SK-N-SH treated with all-trans-retinoic acid at 6 μM for 48 hours (cell line): ENCODE measurements at regions not wholly inside any gene's neighbourhood (a gene's known extent, or its start where the extent isn't known, plus 50 kb on each side); places are given as distances from the start of the nearest gene placed in this dataset.

Source experiments
- ATAC-seq: fragments of 200-7000 bp; cut with Tn5 transposase; 3 replicates; pipeline ENCODE4 v1.9.1; 2020; ENCODE audit warnings: mild to moderate bottlenecking, moderate library complexity
- ARNTL ChIP-seq: fragments of 450-650 bp; formaldehyde crosslinking; IDR thresholded peaks from 2 replicates; pipeline ENCODE4 v1.5.0; 2020; ENCODE audit warnings: low read depth, mild to moderate bottlenecking, moderate library complexity, borderline replicate concordance
- BACH2 ChIP-seq: fragments of 250-450 bp; sonication (Bioruptor Pico); IDR thresholded peaks from 2 replicates; pipeline ENCODE4 v1.9.0; 2021; ENCODE audit warnings: mild to moderate bottlenecking, borderline replicate concordance
- CREB5 ChIP-seq: fragments of 250-450 bp; sonication (Bioruptor Pico); IDR thresholded peaks from 2 replicates; pipeline ENCODE4 v1.5.1; 2020; ENCODE audit warnings: low read depth, mild to moderate bottlenecking, moderate library complexity
- CSDC2 ChIP-seq: fragments of 250-450 bp; sonication (Bioruptor Pico); IDR thresholded peaks from 2 replicates; pipeline ENCODE4 v1.5.0; 2020; ENCODE audit warnings: mild to moderate bottlenecking, moderate library complexity
- CSRNP3 ChIP-seq: fragments of 250-450 bp; sonication (Bioruptor Pico); IDR thresholded peaks from 2 replicates; pipeline ENCODE4 v1.5.1; 2021; ENCODE audit warnings: mild to moderate bottlenecking, moderate library complexity
- GLIS3 ChIP-seq: fragments of 250-450 bp; sonication (Bioruptor Pico); IDR thresholded peaks from 2 replicates; pipeline ENCODE4 v1.5.0; 2020; ENCODE audit warnings: mild to moderate bottlenecking, moderate library complexity
- OSR1 ChIP-seq: fragments of 250-450 bp; sonication (Bioruptor Pico); IDR thresholded peaks from 2 replicates; pipeline ENCODE4 v1.8.0; 2022; ENCODE audit warnings: moderate library complexity, mild to moderate bottlenecking, inconsistent platforms
- PATZ1 ChIP-seq: fragments of 250-450 bp; sonication (Bioruptor Pico); IDR thresholded peaks from 2 replicates; pipeline ENCODE4 v1.8.0; 2020; ENCODE audit warnings: mild to moderate bottlenecking, moderate library complexity, borderline replicate concordance
- POU6F1 ChIP-seq: fragments of 250-450 bp; sonication (Bioruptor Pico); IDR thresholded peaks from 2 replicates; pipeline ENCODE4 v1.8.0; 2021; ENCODE audit warnings: low read depth, mild to moderate bottlenecking, moderate library complexity, borderline replicate concordance
- PPARA ChIP-seq: fragments of 250-450 bp; sonication (Bioruptor Pico); IDR thresholded peaks from 2 replicates; pipeline ENCODE4 v1.5.0; 2020; ENCODE audit warnings: mild to moderate bottlenecking, borderline replicate concordance
- RARB ChIP-seq: fragments of 250-450 bp; sonication (Bioruptor Pico); IDR thresholded peaks from 2 replicates; pipeline ENCODE4 v1.8.0; 2021; ENCODE audit warnings: mild to moderate bottlenecking, moderate library complexity
- SNAI2 ChIP-seq: fragments of 250-450 bp; sonication (Bioruptor Pico); IDR thresholded peaks from 2 replicates; pipeline ENCODE4 v1.5.0; 2020; ENCODE audit warnings: mild to moderate bottlenecking, moderate library complexity
- TCF4 ChIP-seq: fragments of 250-450 bp; sonication (Bioruptor Pico); IDR thresholded peaks from 2 replicates; pipeline ENCODE4 v1.8.0; 2021; ENCODE audit warnings: mild to moderate bottlenecking, moderate library complexity, borderline replicate concordance
- TOX ChIP-seq: fragments of 250-450 bp; sonication (Bioruptor Pico); IDR thresholded peaks from 2 replicates; pipeline ENCODE4 v1.8.0; 2021; ENCODE audit warnings: mild to moderate bottlenecking, moderate library complexity, borderline replicate concordance
- TSHZ2 ChIP-seq: fragments of 250-450 bp; sonication (Bioruptor Pico); IDR thresholded peaks from 2 replicates; pipeline ENCODE4 v1.5.0; 2020; ENCODE audit warnings: mild to moderate bottlenecking, moderate library complexity
- ZC3H10 ChIP-seq: fragments of 250-450 bp; sonication (Bioruptor Pico); IDR thresholded peaks from 2 replicates; pipeline ENCODE4 v1.5.1; 2021; ENCODE audit warnings: mild to moderate bottlenecking, moderate library complexity
- ZFP3 ChIP-seq: fragments of 250-450 bp; sonication (Bioruptor Pico); IDR thresholded peaks from 2 replicates; pipeline ENCODE4 v1.5.0; 2020; ENCODE audit warnings: mild to moderate bottlenecking, moderate library complexity
- ZFP30 ChIP-seq: fragments of 450-650 bp; formaldehyde crosslinking; IDR thresholded peaks from 2 replicates; pipeline ENCODE4 v1.5.0; 2022; ENCODE audit warnings: mild to moderate bottlenecking, moderate library complexity
- ZNF565 ChIP-seq: fragments of 450-650 bp; formaldehyde crosslinking; conservative IDR thresholded peaks from 2 replicates; pipeline ENCODE4 v1.5.0; 2020; ENCODE audit warnings: low read depth, mild to moderate bottlenecking, moderate library complexity
- ZNF70 ChIP-seq: fragments of 450-650 bp; formaldehyde crosslinking; IDR thresholded peaks from 2 replicates; pipeline ENCODE4 v1.5.0; 2020; ENCODE audit warnings: mild to moderate bottlenecking, moderate library complexity
- ZNF8 ChIP-seq: fragments of 450-650 bp; formaldehyde crosslinking; IDR thresholded peaks from 2 replicates; pipeline ENCODE4 v1.5.0; 2020; ENCODE audit warnings: mild to moderate bottlenecking, moderate library complexity

- no peak for ATAC-seq
- TF ChIP-seq ZNF8 (CRISPR knock-in tag) (no peak), OSR1 (no peak), SNAI2 (CRISPR knock-in tag) (no peak), POU6F1 (CRISPR knock-in tag) (no peak), PATZ1 (CRISPR knock-in tag) (no peak), ZNF70 (CRISPR knock-in tag) (no peak), ZFP30 (CRISPR knock-in tag) (no peak), ZC3H10 (no peak), TSHZ2 (no peak), ARNTL (CRISPR knock-in tag) (no peak), CREB5 (no peak), GLIS3 (CRISPR knock-in tag) (no peak), TOX (no peak), PPARA (CRISPR knock-in tag) (no peak)
These were observed 85.6 kb upstream of the FMN2 start for GRCh38 chr1:240005997-240006650.

- TF ChIP-seq CSRNP3 (CRISPR knock-in tag) (no peak), ARNTL (CRISPR knock-in tag) (no peak), ZFP30 (CRISPR knock-in tag) (no peak), RARB (CRISPR knock-in tag) (no peak), PATZ1 (CRISPR knock-in tag) (no peak), TSHZ2 (no peak), SNAI2 (CRISPR knock-in tag) (no peak), ZNF565 (CRISPR knock-in tag) (no peak), ZFP3 (no peak), TOX (no peak), POU6F1 (CRISPR knock-in tag) (no peak), PPARA (CRISPR knock-in tag) (no peak), CSDC2 (CRISPR knock-in tag) (no peak), ZNF8 (CRISPR knock-in tag) (no peak), ZNF70 (CRISPR knock-in tag) (no peak), BACH2 (CRISPR knock-in tag) (no peak), TCF4 (CRISPR knock-in tag) (no peak)
- no peak for ATAC-seq
These were observed 83.4 kb upstream of the FMN2 start for GRCh38 chr1:240008298-240008697.
